Gastrocnemius medialis (tissue), 4 donors: ENCODE measurements at regions not wholly inside any gene's neighbourhood (a gene's known extent, or its start where the extent isn't known, plus 50 kb on each side); places are given as distances from the start of the nearest gene placed in this dataset.

Experiments used
- CTCF ChIP-seq, 5 experiments: fragments of 450-650 bp in 3 of 5; fragments of 200-600 bp in 2 of 5; sonication (generic) in 2 of 5; IDR thresholded peaks in 4 of 5; conservative IDR thresholded peaks in 1 of 5; 1 replicate in 4 of 5; 2 replicates in 1 of 5; pipeline ENCODE4 v1.5.1; 2016 to 2019; ENCODE audit warnings: antibody characterized with exemption in 5 of 5, mild to moderate bottlenecking in 3 of 5, moderate library complexity in 3 of 5
- POLR2A ChIP-seq, 2 donors: fragments of 450-650 bp; IDR thresholded peaks; one replicate each; pipeline ENCODE4 v1.6.1; 2017; ENCODE audit warnings: antibody characterized with exemption in 2 of 2, mild to moderate bottlenecking in 2 of 2, moderate library complexity in 2 of 2

DNA sequence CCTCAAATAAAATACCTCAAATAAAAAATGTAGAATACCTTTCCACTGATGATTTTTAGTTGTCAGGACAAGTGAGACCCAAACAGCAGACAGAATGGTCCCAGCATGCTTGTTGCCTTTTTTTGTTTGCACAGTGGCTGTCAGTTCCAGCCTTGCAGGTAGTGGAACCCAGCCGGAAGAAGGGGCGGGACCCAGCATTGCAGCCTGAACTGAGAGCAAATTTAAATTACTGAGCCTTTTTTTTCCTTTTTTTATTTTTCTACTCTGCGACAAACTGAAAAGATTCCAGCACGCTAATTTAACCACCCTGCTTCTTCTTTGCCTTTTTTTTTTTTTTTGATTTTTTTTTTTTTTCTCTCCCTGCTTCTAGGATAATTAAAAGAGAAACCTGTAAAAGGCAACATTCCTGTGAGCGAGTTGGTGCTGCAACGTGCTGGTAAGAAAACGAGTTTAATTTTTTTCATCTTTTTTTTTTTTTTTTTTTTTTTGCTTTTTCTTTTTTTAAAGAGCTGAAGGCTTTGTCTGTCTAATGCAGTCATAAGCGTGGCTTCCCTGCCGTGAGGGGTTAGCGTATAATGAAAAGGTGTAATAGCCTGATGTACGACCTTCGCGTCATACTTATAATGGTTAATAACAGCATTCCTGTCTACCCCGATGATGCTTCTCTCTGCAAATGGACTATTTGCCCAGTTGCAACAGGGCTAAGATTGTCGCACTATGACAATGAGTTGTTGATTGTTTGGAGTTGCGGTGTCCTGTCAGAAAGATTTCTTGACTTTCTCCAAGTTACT lies 555.3 kb upstream of the CELF2 start:
- no peak for TF ChIP-seq CTCF (IDR thresholded peaks at IDR 0.05 in 4 of 5, conservative IDR thresholded peaks at IDR 0.05 in 1 of 5)
- TF ChIP-seq POLR2A (IDR thresholded peaks at IDR 0.05), result no peak
